ENCODE measurements at regions not wholly inside any gene's neighbourhood (a gene's known extent, or its start where the extent isn't known, plus 50 kb on each side); places are given as distances from the start of the nearest gene placed in this dataset.

GRCh38 chr1:56073614-56074006, 505.8 kb downstream of the PLPP3 start:
- TF ChIP-seq CTCF (IDR thresholded peaks at IDR 0.05; ENCODE audit: insufficient read depth, low read length) (no peak), REST (IDR thresholded peaks at IDR 0.05; ENCODE audit: insufficient replicate concordance, low read depth) (no peak), POLR2AphosphoS5 (IDR thresholded peaks at IDR 0.05; ENCODE audit: low read depth) (no peak)
